Skeletal muscle satellite cell (primary cell): ENCODE measurements at regions not wholly inside any gene's neighbourhood (a gene's known extent, or its start where the extent isn't known, plus 50 kb on each side); places are given as distances from the start of the nearest gene placed in this dataset.
"Not testable (repeated sequence)": the region's sequence is repeated elsewhere in the genome, so short reads cannot be mapped to it uniquely, and the experiment has no call there.

Experiments used
- H3K27me3 ChIP-seq: 2 replicates; pipeline ENCODE4 v1.7.0; 2013; ENCODE audit warnings: low read length; ENCODE audit not compliant: control insufficient read depth, insufficient read depth
- H3K36me3 ChIP-seq: 2 replicates; pipeline ENCODE4 v1.7.0; 2013; ENCODE audit warnings: mild to moderate bottlenecking, control low read depth, low read length; ENCODE audit not compliant: insufficient read depth
- H3K4me1 ChIP-seq: 2 replicates; pipeline ENCODE4 v1.7.0; 2013; ENCODE audit warnings: low read length; ENCODE audit not compliant: control insufficient read depth, insufficient read depth
- H3K4me2 ChIP-seq: 2 replicates; pipeline ENCODE4 v1.7.0; 2013; ENCODE audit warnings: mild to moderate bottlenecking, low read length
- H3K4me3 ChIP-seq: 2 replicates; pipeline ENCODE4 v1.7.0; 2013; ENCODE audit warnings: low read length
- H3K9ac ChIP-seq: 2 replicates; pipeline ENCODE4 v1.7.0; 2013; ENCODE audit warnings: mild to moderate bottlenecking, low read depth, low read length, moderate library complexity
- H3K9me3 ChIP-seq: replicated peaks from 2 replicates; pipeline ENCODE4 v1.7.0; 2013; ENCODE audit warnings: mild to moderate bottlenecking, control low read depth, low read length

DNA sequence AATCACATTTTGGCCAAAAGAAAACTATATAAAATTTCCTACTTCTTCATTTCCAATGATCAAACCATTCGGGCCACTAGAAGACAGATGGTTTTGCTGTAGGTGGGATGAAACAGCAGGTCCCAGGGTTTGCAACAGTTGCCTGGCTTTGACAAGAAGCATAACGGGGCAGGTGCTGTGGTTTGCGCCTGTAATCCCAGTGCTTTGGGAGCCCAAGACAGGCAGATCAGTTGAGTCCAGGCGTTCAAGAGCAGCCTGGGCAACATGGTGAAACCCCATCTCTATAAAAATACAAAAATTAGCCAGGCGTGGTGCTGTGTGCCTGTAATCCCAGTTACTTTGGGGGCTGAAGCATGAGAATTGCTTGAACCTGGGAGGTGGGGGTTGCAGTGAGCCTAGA is 81.4 kb upstream of the XPO1 start:
- Histone ChIP-seq H3K4me1 (peaks cover 9% of the 10 kb centered on the region), H3K4me3 (no peak overlapping the region), H3K9me3 (no peaks in the 10 kb centered on the region), H3K36me3 (no peaks in the 10 kb centered on the region), H3K4me2 (no peak overlapping the region), H3K27me3 (no peaks in the 10 kb centered on the region), H3K9ac (no peak overlapping the region)

DNA sequence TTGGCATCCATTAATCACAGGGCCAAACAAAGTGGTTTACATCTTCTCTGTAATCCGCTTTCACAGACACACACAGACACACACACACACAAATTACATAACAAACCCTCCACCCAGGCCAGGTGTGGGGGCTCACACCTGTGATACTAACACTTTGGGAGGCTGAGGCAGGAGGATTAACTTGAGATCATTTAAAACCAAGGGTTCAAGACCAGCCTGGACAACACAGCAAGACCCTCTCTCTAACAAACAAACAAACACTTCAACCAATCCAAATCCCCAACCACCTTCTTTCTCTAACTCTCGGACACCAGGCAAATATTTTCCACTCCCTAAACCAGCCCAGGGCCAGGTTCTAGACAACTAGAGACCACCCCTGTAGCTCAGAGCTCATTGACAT is 79.5 kb upstream of the XPO1 start:
- no peaks in the 10 kb centered on the region for H3K9me3 ChIP-seq
- no peak overlapping the region for H3K9ac ChIP-seq
- H3K4me3 ChIP-seq: no peak overlapping the region
- peaks cover 9% of the 10 kb centered on the region for H3K4me1 ChIP-seq
- no peak overlapping the region for H3K4me2 ChIP-seq
- no peaks in the 10 kb centered on the region for H3K27me3 ChIP-seq
- no peaks in the 10 kb centered on the region for H3K36me3 ChIP-seq

DNA sequence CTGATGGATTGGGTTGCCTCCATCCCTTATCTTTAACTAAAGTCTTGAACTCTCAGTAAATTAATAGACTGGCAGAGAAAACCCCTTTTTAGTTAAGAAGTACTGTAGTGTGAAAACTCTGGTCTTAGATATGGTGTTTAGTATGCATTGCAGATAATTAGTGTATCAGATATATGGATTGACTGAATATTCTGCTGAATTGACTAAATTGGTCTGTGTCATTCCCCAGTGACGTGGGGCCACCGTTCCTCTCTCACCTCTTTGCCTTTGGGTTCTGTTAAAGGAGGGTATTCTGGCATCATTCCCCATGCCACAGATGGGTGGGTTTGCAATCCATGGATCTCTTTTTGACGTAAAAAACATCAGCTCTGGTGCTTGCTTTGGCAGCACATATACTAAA is 67.1 kb upstream of the XPO1 start:
- H3K36me3 ChIP-seq: no peaks in the 10 kb centered on the region
- no peaks in the 10 kb centered on the region for H3K4me1 ChIP-seq
- no peak overlapping the region for H3K4me2 ChIP-seq
- no peaks in the 10 kb centered on the region for H3K27me3 ChIP-seq
- H3K9ac ChIP-seq: no peak overlapping the region
- H3K4me3 ChIP-seq: no peak overlapping the region
- H3K9me3 ChIP-seq: no peaks in the 10 kb centered on the region

DNA sequence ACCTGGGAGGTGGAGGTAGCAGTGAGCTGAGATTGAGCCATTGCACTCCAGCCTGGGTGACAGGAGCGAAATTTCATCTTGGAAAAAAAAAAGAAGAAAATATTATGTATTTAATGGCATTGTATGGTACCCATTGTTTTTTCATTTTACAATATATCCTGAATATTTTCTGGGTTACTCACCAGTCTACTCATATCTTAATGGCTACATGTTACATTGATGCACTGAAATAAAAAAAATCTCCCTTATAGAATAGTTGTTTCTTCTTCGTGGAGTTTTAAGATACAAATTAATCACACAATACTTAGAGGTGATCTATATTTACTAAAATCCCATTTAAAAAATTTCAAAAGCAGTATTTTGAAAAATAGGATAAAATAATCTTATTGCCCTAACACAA is 66.3 kb upstream of the XPO1 start:
- Histone ChIP-seq H3K4me3 (no peak overlapping the region), H3K4me2 (no peak overlapping the region), H3K27me3 (no peaks in the 10 kb centered on the region), H3K9me3 (no peaks in the 10 kb centered on the region), H3K9ac (no peak overlapping the region), H3K4me1 (no peaks in the 10 kb centered on the region), H3K36me3 (no peaks in the 10 kb centered on the region)

DNA sequence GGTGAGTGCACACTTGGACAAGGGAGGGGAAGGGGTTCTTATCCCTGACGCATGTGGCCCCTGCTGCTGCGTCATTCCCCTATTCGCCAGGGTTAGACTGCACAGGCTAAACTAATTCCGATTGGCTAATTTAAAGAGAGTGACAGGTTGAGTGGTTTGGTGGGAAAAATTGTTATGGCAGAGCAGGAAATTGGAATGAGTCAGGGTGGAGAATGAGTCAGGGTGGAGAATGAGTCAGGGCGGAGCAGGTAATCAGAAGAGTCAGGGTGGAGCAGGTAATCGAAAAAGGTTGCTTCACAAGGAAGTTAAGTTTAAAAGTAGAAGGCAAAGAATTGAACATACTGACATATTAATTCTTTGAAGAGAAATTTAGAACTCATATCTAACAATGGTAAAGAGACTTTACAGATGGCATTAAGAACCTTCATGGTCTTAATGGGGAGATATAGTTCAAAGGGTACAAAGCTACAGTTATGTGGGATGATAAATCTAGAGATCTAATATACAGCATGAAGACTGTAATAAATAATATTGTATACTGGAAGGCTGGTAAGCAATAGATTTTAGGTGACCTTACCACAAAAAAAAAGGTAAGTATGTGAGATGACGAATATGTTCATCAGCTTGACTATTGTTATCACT is 60.5 kb upstream of the XPO1 start:
- not testable (repeated sequence) for H3K4me3 ChIP-seq, H3K9ac ChIP-seq, H3K4me1 ChIP-seq, H3K36me3 ChIP-seq, H3K4me2 ChIP-seq, H3K27me3 ChIP-seq, H3K9me3 ChIP-seq

DNA sequence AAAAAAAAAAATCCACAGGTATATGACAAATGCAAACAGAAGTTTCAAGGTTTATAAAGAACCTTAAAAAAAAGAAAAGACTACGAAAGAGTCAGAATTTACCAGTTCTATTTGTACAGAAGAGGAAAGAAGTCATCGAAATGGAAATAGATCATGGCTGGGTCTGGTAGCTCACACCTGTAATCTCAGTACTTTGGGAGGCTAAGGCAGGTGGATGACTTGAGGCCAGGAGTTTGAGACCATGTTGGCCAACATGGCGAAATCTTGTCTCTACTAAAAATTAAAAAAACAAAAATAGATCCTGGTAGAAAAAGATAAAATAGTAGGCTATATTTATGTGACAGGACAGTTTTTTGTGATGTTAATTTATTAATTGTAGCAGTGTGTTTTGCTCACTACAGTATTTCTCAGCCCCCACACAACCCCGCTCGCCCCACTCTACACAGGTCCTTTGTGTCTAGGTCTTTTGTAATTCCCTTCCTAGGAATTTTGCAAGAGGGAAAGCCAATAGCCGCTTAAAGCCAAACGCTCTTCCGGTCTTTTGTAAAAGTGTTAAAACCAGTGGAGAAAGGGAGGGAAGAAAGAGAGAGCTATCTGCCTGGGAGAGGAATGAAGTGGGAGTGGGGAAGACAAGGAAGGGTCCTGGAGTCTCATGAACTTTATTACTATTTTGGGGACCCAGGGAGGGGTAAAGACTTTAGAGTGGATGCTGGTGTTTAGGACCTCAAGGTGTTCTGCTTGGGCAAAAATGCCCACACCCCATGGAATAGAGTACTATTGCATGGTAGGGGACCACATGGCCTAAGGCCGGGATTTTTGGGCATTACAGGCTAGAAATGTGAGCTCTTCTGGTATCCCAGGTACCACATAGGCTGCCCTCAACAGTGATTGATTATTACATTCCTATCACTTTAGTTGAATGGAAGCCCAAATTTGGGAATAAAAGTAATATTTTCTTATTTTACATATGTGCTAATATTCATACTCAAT is 59.4 kb upstream of the XPO1 start:
- Histone ChIP-seq H3K9ac (no peak overlapping the region), H3K4me2 (no peak overlapping the region), H3K4me3 (no peak overlapping the region), H3K36me3 (no peaks in the 10 kb centered on the region), H3K9me3 (no peaks in the 10 kb centered on the region), H3K27me3 (no peaks in the 10 kb centered on the region), H3K4me1 (no peaks in the 10 kb centered on the region)

DNA sequence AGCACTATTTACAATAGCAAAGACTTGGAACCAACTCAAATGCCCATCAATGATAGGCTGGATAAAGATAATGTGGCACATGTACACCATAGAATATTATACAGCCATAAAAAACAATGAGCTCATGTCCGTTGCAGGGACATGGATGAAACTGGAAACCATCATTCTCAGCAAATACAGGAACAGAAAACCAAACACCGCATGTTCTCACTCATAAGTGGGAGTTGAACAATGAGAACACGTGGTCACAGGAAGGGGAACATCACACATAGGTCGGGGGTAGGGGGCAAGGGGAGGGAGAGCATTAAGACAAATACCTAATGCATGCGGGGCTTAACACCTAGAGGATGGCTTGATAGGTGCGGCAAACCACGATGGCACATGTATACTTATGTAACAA is 56.0 kb upstream of the XPO1 start:
- not testable (repeated sequence) for H3K27me3 ChIP-seq, H3K4me2 ChIP-seq, H3K4me1 ChIP-seq, H3K4me3 ChIP-seq, H3K36me3 ChIP-seq, H3K9me3 ChIP-seq, H3K9ac ChIP-seq

DNA sequence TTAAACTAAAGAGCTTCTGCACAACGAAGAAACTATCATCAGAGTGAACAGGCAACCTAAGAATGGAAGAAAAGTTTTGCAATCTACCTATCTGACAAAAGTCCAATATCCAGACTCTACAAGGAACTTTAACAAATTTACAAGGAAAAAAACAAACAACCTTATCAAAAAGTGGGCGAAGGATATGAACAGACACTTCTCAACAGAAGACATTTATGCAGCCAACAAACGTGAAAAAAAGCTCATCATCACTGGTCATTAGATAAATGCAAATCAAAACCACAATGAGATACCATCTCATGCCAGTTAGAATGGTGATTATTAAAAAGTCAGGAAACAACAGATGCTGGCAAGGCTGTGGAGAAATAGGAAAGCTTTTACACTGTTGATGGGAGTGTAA is 55.5 kb upstream of the XPO1 start:
- H3K4me2 ChIP-seq, H3K4me3 ChIP-seq, H3K27me3 ChIP-seq, H3K9me3 ChIP-seq, H3K9ac ChIP-seq, H3K4me1 ChIP-seq, H3K36me3 ChIP-seq: not testable (repeated sequence)

DNA sequence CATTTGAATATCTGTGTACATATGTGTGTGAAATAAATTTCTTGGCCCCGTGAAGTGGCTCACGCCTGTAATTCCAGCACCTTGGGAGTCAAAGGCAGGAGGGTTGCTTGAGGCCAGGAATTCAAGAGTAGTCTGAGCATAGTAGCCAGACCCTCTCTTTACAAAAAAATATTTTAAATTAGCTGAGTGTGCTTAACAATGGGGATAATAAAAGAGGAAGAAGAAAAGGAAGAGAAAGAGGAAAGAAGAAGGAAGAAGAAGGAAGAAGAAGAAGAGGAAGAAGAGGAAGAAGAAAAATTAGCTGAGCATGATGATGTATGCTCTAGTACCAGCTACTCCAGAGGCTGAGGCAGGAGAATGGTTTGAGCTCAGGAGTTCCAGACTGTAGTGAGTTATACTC is 52.1 kb upstream of the XPO1 start:
- Histone ChIP-seq H3K9ac (no peak overlapping the region), H3K9me3 (no peaks in the 10 kb centered on the region), H3K4me1 (no peaks in the 10 kb centered on the region), H3K4me2 (no peak overlapping the region), H3K27me3 (no peaks in the 10 kb centered on the region), H3K36me3 (no peaks in the 10 kb centered on the region), H3K4me3 (no peak overlapping the region)

DNA sequence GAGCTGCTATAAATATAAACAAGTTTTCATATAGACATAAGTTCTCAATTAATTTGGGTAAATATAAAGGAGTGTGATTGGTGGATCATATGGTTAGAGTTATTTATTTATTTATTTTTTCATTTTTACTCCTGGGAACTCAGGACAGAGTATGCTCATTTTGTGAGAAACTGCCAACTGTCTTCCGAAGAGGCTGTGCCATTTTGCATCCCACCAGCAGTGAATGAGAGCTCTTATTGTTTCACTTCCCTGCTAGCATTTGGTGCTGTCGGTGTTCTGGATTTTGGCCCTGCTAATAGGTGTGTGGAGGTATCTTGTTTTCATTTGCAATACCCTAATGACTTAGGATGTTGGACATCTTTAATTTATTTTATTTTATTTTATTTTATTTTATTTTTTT is 50.4 kb upstream of the XPO1 start:
- no peaks in the 10 kb centered on the region for H3K9me3 ChIP-seq
- no peaks in the 10 kb centered on the region for H3K4me1 ChIP-seq
- H3K9ac ChIP-seq: no peak overlapping the region
- H3K27me3 ChIP-seq: no peaks in the 10 kb centered on the region
- no peak overlapping the region for H3K4me2 ChIP-seq
- no peaks in the 10 kb centered on the region for H3K36me3 ChIP-seq
- H3K4me3 ChIP-seq: no peak overlapping the region
